Neural cell (in vitro differentiated cells): ENCODE measurements at regions not wholly inside any gene's neighbourhood (a gene's known extent, or its start where the extent isn't known, plus 50 kb on each side); places are given as distances from the start of the nearest gene placed in this dataset.

Experiments
- H2AFZ ChIP-seq: fragments of 200-600, 300-800 bp; sonication (generic), shearing (Covaris generic); 2 replicates; pipeline ENCODE4 v1.6.0; 2014; ENCODE audit warnings: low read depth, mild to moderate bottlenecking, antibody characterized with exemption, low read length, moderate library complexity
- H3F3A ChIP-seq: fragments of 200-600 bp; shearing (Covaris generic); 2 replicates; pipeline ENCODE4 v1.6.1; 2016; ENCODE audit warnings: mild to moderate bottlenecking, moderate library complexity, mixed read lengths, antibody characterized with exemption, low read length; ENCODE audit not compliant: insufficient read depth, poor library complexity, severe bottlenecking
- H3K27ac ChIP-seq: fragments of 200-600, 300-800 bp; sonication (generic), shearing (Covaris generic); 2 replicates; pipeline ENCODE4 v1.5.1; 2014; ENCODE audit warnings: mild to moderate bottlenecking, low read length, moderate library complexity
- H3K27me3 ChIP-seq: fragments of 300-800, 200-600 bp; sonication (generic), shearing (Covaris generic); 2 replicates; pipeline ENCODE4 v1.6.0; 2014; ENCODE audit warnings: mild to moderate bottlenecking, low read depth, low read length, moderate library complexity; ENCODE audit not compliant: insufficient read depth
- H3K36me3 ChIP-seq: fragments of 300-800, 200-600 bp; sonication (generic), shearing (Covaris generic); 2 replicates; pipeline ENCODE4 v1.5.1; 2014; ENCODE audit warnings: mild to moderate bottlenecking, antibody characterized with exemption, low read length, moderate library complexity; ENCODE audit not compliant: insufficient read depth
- H3K4me2 ChIP-seq: fragments of 300-800, 200-600 bp; sonication (generic), shearing (Covaris generic); 2 replicates; pipeline ENCODE4 v1.6.0; 2014; ENCODE audit warnings: mild to moderate bottlenecking, low read length
- H3K4me3 ChIP-seq: fragments of 300-800, 200-600 bp; sonication (generic), shearing (Covaris generic); 2 replicates; pipeline ENCODE4 v1.5.1; 2014; ENCODE audit warnings: mild to moderate bottlenecking, low read length, moderate library complexity
- H3K79me2 ChIP-seq: fragments of 200-600 bp; shearing (Covaris generic); replicated peaks from 2 replicates; pipeline ENCODE4 v1.6.0; 2014; ENCODE audit warnings: mild to moderate bottlenecking, low read length, moderate library complexity; ENCODE audit not compliant: insufficient read depth
- H3K9ac ChIP-seq: fragments of 300-800, 200-600 bp; sonication (generic), shearing (Covaris generic); 2 replicates; pipeline ENCODE4 v1.6.1; 2016; ENCODE audit warnings: mild to moderate bottlenecking, low read length, mixed read lengths
- H3K9me2 ChIP-seq: fragments of 200-600 bp; shearing (Covaris generic); 2 replicates; pipeline ENCODE4 v1.6.1; 2016; ENCODE audit warnings: mild to moderate bottlenecking, low read length, mixed read lengths; ENCODE audit not compliant: insufficient read depth
- H3K9me3 ChIP-seq: fragments of 200-600, 300-800 bp; sonication (generic), shearing (Covaris generic); 2 replicates; pipeline ENCODE4 v1.6.1; 2016; ENCODE audit warnings: mild to moderate bottlenecking, mixed run types, low read length, moderate library complexity, mixed read lengths
- H4K20me1 ChIP-seq: fragments of 200-600 bp; shearing (Covaris generic); 2 replicates; pipeline ENCODE4 v1.6.1; 2016; ENCODE audit warnings: mild to moderate bottlenecking, mixed run types; ENCODE audit not compliant: insufficient read depth
- EP300 ChIP-seq: fragments of 450-650 bp; conservative IDR thresholded peaks from 2 replicates; pipeline ENCODE4 v1.6.1; 2014; ENCODE audit warnings: antibody characterized with exemption, mild to moderate bottlenecking, moderate library complexity; ENCODE audit not compliant: poor library complexity, severe bottlenecking
- EZH2 ChIP-seq: fragments of 200-600, 300-800 bp; shearing (Covaris generic), sonication (generic); IDR thresholded peaks from 2 replicates; pipeline ENCODE4 v1.6.1; 2014; ENCODE audit warnings: antibody characterized with exemption, low read length, borderline replicate concordance, mild to moderate bottlenecking; ENCODE audit not compliant: insufficient read depth, poor library complexity, severe bottlenecking
- MXI1 ChIP-seq: fragments of 450-650 bp; conservative IDR thresholded peaks from 2 replicates; pipeline ENCODE4 v1.6.1; 2014; ENCODE audit warnings: antibody characterized with exemption, mild to moderate bottlenecking; ENCODE audit not compliant: poor library complexity, severe bottlenecking
- POLR2AphosphoS5 ChIP-seq: IDR thresholded peaks from 2 replicates; pipeline ENCODE4 v1.6.1; 2012
- RAD21 ChIP-seq: fragments of 450-650 bp; conservative IDR thresholded peaks from 2 replicates; pipeline ENCODE4 v1.6.1; 2014; ENCODE audit warnings: antibody characterized with exemption, mild to moderate bottlenecking, moderate library complexity
- SMC3 ChIP-seq: fragments of 450-650 bp; conservative IDR thresholded peaks from 2 replicates; pipeline ENCODE4 v1.6.1; 2014; ENCODE audit warnings: antibody characterized with exemption, mild to moderate bottlenecking, moderate library complexity; ENCODE audit not compliant: poor library complexity
- TAF1 ChIP-seq: IDR thresholded peaks from 2 replicates; pipeline ENCODE4 v1.6.1; 2012; ENCODE audit warnings: low read depth
- TF ChIP-seq, protein P1 (sequence below): fragments of 450-650 bp; IDR thresholded peaks from 2 replicates; pipeline ENCODE4 v1.5.1; 2014; ENCODE audit warnings: antibody characterized with exemption, mild to moderate bottlenecking, moderate library complexity; ENCODE audit not compliant: poor library complexity, severe bottlenecking
- TF ChIP-seq, protein P2 (sequence below): IDR thresholded peaks from 2 replicates; pipeline ENCODE4 v1.6.1; 2012; ENCODE audit warnings: borderline replicate concordance

DNA sequence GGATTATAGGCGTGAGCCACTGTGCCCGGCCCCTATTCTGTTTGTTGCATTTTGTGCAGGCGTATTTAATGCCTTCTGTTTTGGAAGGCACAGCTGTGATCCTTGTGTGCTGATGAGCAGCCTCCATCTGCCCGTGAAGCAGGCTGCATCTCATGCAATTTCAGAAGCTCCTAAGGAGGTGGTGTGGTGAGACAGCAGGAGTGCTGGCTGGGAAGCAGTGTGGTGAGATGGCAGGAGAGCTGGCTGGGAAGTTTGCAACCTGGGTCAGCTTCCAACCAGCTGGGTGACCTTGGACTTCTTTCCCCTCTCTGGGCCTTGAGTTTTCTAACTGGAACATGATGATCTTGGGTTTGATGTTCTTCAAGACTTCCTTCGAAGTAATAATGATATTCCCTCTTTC, 525.1 kb downstream of the TBC1D22A start:
- H3K9me3 ChIP-seq, result peaks cover 3% of the 10 kb centered on the region

GRCh38 chr22:47286590-47286989, 524.1 kb downstream of the TBC1D22A start:
- H3K4me2 ChIP-seq, result no peak overlapping the region
- peaks cover 3% of the 10 kb centered on the region for H3K9me3 ChIP-seq
- no peak overlapping the region for H2AFZ ChIP-seq
- H3K36me3 ChIP-seq, result no peaks in the 10 kb centered on the region
- no peak overlapping the region for H3K9ac ChIP-seq
- H4K20me1 ChIP-seq, result no peaks in the 10 kb centered on the region
- no peaks in the 10 kb centered on the region for H3K27me3 ChIP-seq
- no peaks in the 10 kb centered on the region for H3K79me2 ChIP-seq
- H3K4me3 ChIP-seq, result no peak overlapping the region
- no peaks in the 10 kb centered on the region for H3K9me2 ChIP-seq
- H3K27ac ChIP-seq, result no peak overlapping the region
- H3F3A ChIP-seq, result no peaks in the 10 kb centered on the region
- TF ChIP-seq RAD21 (no peak), SMC3 (no peak), MXI1 (no peak), POLR2AphosphoS5 (no peak), EP300 (no peak), TAF1 (no peak)
- TF ChIP-seq, protein P1, sequence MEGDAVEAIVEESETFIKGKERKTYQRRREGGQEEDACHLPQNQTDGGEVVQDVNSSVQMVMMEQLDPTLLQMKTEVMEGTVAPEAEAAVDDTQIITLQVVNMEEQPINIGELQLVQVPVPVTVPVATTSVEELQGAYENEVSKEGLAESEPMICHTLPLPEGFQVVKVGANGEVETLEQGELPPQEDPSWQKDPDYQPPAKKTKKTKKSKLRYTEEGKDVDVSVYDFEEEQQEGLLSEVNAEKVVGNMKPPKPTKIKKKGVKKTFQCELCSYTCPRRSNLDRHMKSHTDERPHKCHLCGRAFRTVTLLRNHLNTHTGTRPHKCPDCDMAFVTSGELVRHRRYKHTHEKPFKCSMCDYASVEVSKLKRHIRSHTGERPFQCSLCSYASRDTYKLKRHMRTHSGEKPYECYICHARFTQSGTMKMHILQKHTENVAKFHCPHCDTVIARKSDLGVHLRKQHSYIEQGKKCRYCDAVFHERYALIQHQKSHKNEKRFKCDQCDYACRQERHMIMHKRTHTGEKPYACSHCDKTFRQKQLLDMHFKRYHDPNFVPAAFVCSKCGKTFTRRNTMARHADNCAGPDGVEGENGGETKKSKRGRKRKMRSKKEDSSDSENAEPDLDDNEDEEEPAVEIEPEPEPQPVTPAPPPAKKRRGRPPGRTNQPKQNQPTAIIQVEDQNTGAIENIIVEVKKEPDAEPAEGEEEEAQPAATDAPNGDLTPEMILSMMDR, result no peak

More for the DNA sequence above, 525.1 kb downstream of the TBC1D22A start:
- Histone ChIP-seq H3K9ac (no peak overlapping the region), H3F3A (no peaks in the 10 kb centered on the region), H3K9me2 (no peaks in the 10 kb centered on the region), H3K27me3 (no peaks in the 10 kb centered on the region), H3K4me2 (no peak overlapping the region), H3K36me3 (no peaks in the 10 kb centered on the region), H2AFZ (no peak overlapping the region), H3K79me2 (no peaks in the 10 kb centered on the region), H4K20me1 (no peaks in the 10 kb centered on the region), H3K27ac (no peak overlapping the region), H3K4me3 (no peak overlapping the region)
- TF ChIP-seq, protein P2, sequence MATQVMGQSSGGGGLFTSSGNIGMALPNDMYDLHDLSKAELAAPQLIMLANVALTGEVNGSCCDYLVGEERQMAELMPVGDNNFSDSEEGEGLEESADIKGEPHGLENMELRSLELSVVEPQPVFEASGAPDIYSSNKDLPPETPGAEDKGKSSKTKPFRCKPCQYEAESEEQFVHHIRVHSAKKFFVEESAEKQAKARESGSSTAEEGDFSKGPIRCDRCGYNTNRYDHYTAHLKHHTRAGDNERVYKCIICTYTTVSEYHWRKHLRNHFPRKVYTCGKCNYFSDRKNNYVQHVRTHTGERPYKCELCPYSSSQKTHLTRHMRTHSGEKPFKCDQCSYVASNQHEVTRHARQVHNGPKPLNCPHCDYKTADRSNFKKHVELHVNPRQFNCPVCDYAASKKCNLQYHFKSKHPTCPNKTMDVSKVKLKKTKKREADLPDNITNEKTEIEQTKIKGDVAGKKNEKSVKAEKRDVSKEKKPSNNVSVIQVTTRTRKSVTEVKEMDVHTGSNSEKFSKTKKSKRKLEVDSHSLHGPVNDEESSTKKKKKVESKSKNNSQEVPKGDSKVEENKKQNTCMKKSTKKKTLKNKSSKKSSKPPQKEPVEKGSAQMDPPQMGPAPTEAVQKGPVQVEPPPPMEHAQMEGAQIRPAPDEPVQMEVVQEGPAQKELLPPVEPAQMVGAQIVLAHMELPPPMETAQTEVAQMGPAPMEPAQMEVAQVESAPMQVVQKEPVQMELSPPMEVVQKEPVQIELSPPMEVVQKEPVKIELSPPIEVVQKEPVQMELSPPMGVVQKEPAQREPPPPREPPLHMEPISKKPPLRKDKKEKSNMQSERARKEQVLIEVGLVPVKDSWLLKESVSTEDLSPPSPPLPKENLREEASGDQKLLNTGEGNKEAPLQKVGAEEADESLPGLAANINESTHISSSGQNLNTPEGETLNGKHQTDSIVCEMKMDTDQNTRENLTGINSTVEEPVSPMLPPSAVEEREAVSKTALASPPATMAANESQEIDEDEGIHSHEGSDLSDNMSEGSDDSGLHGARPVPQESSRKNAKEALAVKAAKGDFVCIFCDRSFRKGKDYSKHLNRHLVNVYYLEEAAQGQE, result no peak
- TF ChIP-seq MXI1 (no peak), RAD21 (no peak), POLR2AphosphoS5 (no peak), EP300 (no peak), TAF1 (no peak), EZH2 (no peak)
- TF ChIP-seq, protein P1, result no peak
